Neural cell (in vitro differentiated cells): ENCODE measurements at regions not wholly inside any gene's neighbourhood (a gene's known extent, or its start where the extent isn't known, plus 50 kb on each side); places are given as distances from the start of the nearest gene placed in this dataset.

Source experiments
- CTCF ChIP-seq: fragments of 450-650 bp; IDR thresholded peaks from 2 replicates; pipeline ENCODE4 v1.5.1; 2014; ENCODE audit warnings: antibody characterized with exemption, mild to moderate bottlenecking, moderate library complexity; ENCODE audit not compliant: poor library complexity, severe bottlenecking
- EP300 ChIP-seq: fragments of 450-650 bp; conservative IDR thresholded peaks from 2 replicates; pipeline ENCODE4 v1.6.1; 2014; ENCODE audit warnings: antibody characterized with exemption, mild to moderate bottlenecking, moderate library complexity; ENCODE audit not compliant: poor library complexity, severe bottlenecking
- EZH2 ChIP-seq: fragments of 200-600, 300-800 bp; shearing (Covaris generic), sonication (generic); IDR thresholded peaks from 2 replicates; pipeline ENCODE4 v1.6.1; 2014; ENCODE audit warnings: antibody characterized with exemption, low read length, borderline replicate concordance, mild to moderate bottlenecking; ENCODE audit not compliant: insufficient read depth, poor library complexity, severe bottlenecking
- MXI1 ChIP-seq: fragments of 450-650 bp; conservative IDR thresholded peaks from 2 replicates; pipeline ENCODE4 v1.6.1; 2014; ENCODE audit warnings: antibody characterized with exemption, mild to moderate bottlenecking; ENCODE audit not compliant: poor library complexity, severe bottlenecking
- POLR2AphosphoS5 ChIP-seq: IDR thresholded peaks from 2 replicates; pipeline ENCODE4 v1.6.1; 2012
- RAD21 ChIP-seq: fragments of 450-650 bp; conservative IDR thresholded peaks from 2 replicates; pipeline ENCODE4 v1.6.1; 2014; ENCODE audit warnings: antibody characterized with exemption, mild to moderate bottlenecking, moderate library complexity
- REST ChIP-seq: IDR thresholded peaks from 2 replicates; pipeline ENCODE4 v1.6.1; 2012; ENCODE audit warnings: borderline replicate concordance
- SMC3 ChIP-seq: fragments of 450-650 bp; conservative IDR thresholded peaks from 2 replicates; pipeline ENCODE4 v1.6.1; 2014; ENCODE audit warnings: antibody characterized with exemption, mild to moderate bottlenecking, moderate library complexity; ENCODE audit not compliant: poor library complexity
- TAF1 ChIP-seq: IDR thresholded peaks from 2 replicates; pipeline ENCODE4 v1.6.1; 2012; ENCODE audit warnings: low read depth

- TF ChIP-seq EP300 (no peak), POLR2AphosphoS5 (no peak), CTCF (no peak), TAF1 (no peak), EZH2 (no peak), REST (no peak), RAD21 (no peak), SMC3 (no peak), MXI1 (no peak)
Measured at GRCh38 chr12:59046763-59047534, 126.6 kb upstream of the LRIG3 start.
